ENCODE measurements at regions not wholly inside any gene's neighbourhood (a gene's known extent, or its start where the extent isn't known, plus 50 kb on each side); places are given as distances from the start of the nearest gene placed in this dataset.

DNA sequence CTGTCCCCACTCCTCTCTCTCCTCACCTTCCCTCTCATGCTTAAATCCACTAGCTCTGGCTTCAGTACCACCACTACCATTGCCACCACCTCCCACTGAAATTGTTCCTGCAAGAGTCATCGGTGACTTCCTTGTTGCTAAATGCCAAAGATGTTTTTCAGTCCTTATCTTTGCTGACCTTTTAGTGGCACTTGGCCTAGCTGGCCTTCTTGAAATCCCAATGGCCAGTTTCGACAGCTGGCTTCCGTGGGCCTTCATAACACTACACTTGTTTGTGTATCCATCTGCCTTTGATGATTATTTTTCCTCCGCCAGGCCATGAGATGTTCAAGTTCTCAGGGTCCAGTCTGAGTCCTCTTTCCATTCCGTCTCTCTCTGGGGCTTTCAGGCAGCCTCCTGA, 118.2 kb upstream of the NANOS1 start:
- TF ChIP-seq, protein P1, sequence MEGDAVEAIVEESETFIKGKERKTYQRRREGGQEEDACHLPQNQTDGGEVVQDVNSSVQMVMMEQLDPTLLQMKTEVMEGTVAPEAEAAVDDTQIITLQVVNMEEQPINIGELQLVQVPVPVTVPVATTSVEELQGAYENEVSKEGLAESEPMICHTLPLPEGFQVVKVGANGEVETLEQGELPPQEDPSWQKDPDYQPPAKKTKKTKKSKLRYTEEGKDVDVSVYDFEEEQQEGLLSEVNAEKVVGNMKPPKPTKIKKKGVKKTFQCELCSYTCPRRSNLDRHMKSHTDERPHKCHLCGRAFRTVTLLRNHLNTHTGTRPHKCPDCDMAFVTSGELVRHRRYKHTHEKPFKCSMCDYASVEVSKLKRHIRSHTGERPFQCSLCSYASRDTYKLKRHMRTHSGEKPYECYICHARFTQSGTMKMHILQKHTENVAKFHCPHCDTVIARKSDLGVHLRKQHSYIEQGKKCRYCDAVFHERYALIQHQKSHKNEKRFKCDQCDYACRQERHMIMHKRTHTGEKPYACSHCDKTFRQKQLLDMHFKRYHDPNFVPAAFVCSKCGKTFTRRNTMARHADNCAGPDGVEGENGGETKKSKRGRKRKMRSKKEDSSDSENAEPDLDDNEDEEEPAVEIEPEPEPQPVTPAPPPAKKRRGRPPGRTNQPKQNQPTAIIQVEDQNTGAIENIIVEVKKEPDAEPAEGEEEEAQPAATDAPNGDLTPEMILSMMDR (conservative IDR thresholded peaks at IDR 0.05 in 1 of 2, IDR thresholded peaks at IDR 0.05 in 1 of 2; ENCODE audit: extremely low read depth in 1 of 2, insufficient read depth in 1 of 2, low read depth in 1 of 2, low read length in 2 of 2): no peak
- TF ChIP-seq EZH2 (IDR thresholded peaks at IDR 0.05; ENCODE audit: borderline replicate concordance, low read length): no peak
